Stimulated activated CD8-positive, alpha-beta memory T cell treated with anti-CD3 and anti-CD28 coated beads, Interleukin-15, amount 100 ng/mL, for 4 hours (primary cell): ENCODE measurements at regions not wholly inside any gene's neighbourhood (a gene's known extent, or its start where the extent isn't known, plus 50 kb on each side); places are given as distances from the start of the nearest gene placed in this dataset.

ENCODE experiments used
- DNase-seq, 2 donors: peaks; one replicate each; pipeline ENCODE4 v3.0.0-alpha.2; 2020; ENCODE audit warnings: low read depth in 2 of 2

- DNase-seq = no peak
Observed at GRCh38 chr15:66905954-66906353, 159.4 kb upstream of the SMAD3 start.

GRCh38 chr15:66906668-66907614, 158.5 kb upstream of the SMAD3 start:
- no peak for DNase-seq

GRCh38 chr15:66907826-66908743, 157.3 kb upstream of the SMAD3 start:
- DNase-seq = no peak

GRCh38 chr15:66908744-66909095, 156.7 kb upstream of the SMAD3 start:
- DNase-seq = no peak

- no peak for DNase-seq
Observed at GRCh38 chr15:66909381-66909890, 156.0 kb upstream of the SMAD3 start.

GRCh38 chr15:66911131-66911700, 154.2 kb upstream of the SMAD3 start:
- DNase-seq = no peak

- no peak for DNase-seq
Observed at GRCh38 chr15:66912001-66912400, 153.4 kb upstream of the SMAD3 start.

GRCh38 chr15:66912441-66912840, 153.0 kb upstream of the SMAD3 start:
- DNase-seq = no peak

GRCh38 chr15:66917904-66918448, 147.4 kb upstream of the SMAD3 start:
- DNase-seq = no peak

- no peak for DNase-seq
Observed at GRCh38 chr15:66919421-66919820, 146.0 kb upstream of the SMAD3 start.

GRCh38 chr15:66921319-66921915, 144.0 kb upstream of the SMAD3 start:
- DNase-seq = no peak

- DNase-seq = no peak
Observed at GRCh38 chr15:66922608-66923007, 142.8 kb upstream of the SMAD3 start.

GRCh38 chr15:66923438-66923881, 141.9 kb upstream of the SMAD3 start:
- DNase-seq = no peak

- DNase-seq = no peak
Observed at GRCh38 chr15:66924889-66925288, 140.5 kb upstream of the SMAD3 start.

GRCh38 chr15:66925721-66926120, 139.7 kb upstream of the SMAD3 start:
- no peak for DNase-seq

GRCh38 chr15:66927201-66928077, 138.0 kb upstream of the SMAD3 start:
- no peak for DNase-seq

GRCh38 chr15:66928101-66928500, 137.3 kb upstream of the SMAD3 start:
- no peak for DNase-seq

- DNase-seq = no peak
Observed at GRCh38 chr15:66928784-66929183, 136.6 kb upstream of the SMAD3 start.

GRCh38 chr15:66929843-66930402, 135.5 kb upstream of the SMAD3 start:
- no peak for DNase-seq
